Ectodermal cell (in vitro differentiated cells): ENCODE measurements at regions not wholly inside any gene's neighbourhood (a gene's known extent, or its start where the extent isn't known, plus 50 kb on each side); places are given as distances from the start of the nearest gene placed in this dataset.

Experiments used
- H3K27ac ChIP-seq: 2 replicates; pipeline ENCODE4 v1.7.0; 2013; ENCODE audit warnings: mild to moderate bottlenecking, low read depth, low read length; ENCODE audit not compliant: insufficient read depth, poor library complexity, severe bottlenecking
- H3K27me3 ChIP-seq: 2 replicates; pipeline ENCODE4 v1.7.0; 2013; ENCODE audit warnings: mild to moderate bottlenecking, low read length; ENCODE audit not compliant: insufficient read depth, control insufficient read depth, poor library complexity, severe bottlenecking
- H3K36me3 ChIP-seq: one replicate; pipeline ENCODE4 v1.7.0; 2013; ENCODE audit warnings: low read length; ENCODE audit not compliant: control insufficient read depth, insufficient read depth
- H3K4me1 ChIP-seq: one replicate; pipeline ENCODE4 v1.7.0; 2013; ENCODE audit warnings: low read length; ENCODE audit not compliant: control insufficient read depth, insufficient read depth
- H3K4me3 ChIP-seq: 2 replicates; pipeline ENCODE4 v1.7.0; 2013; ENCODE audit warnings: low read depth, low read length, control low read depth; ENCODE audit not compliant: insufficient read depth
- H3K9me3 ChIP-seq: 2 replicates; pipeline ENCODE4 v1.7.0; 2013; ENCODE audit warnings: mild to moderate bottlenecking, low read length, moderate library complexity; ENCODE audit not compliant: control insufficient read depth
- WGBS, 2 experiments: methylation state at CpG; one replicate each; pipeline ENCODE4 v1.1.7; 2013; ENCODE audit warnings: missing lambda C conversion rate in 2 of 2; 5-methylcytosine and 5-hydroxymethylcytosine counted together

DNA sequence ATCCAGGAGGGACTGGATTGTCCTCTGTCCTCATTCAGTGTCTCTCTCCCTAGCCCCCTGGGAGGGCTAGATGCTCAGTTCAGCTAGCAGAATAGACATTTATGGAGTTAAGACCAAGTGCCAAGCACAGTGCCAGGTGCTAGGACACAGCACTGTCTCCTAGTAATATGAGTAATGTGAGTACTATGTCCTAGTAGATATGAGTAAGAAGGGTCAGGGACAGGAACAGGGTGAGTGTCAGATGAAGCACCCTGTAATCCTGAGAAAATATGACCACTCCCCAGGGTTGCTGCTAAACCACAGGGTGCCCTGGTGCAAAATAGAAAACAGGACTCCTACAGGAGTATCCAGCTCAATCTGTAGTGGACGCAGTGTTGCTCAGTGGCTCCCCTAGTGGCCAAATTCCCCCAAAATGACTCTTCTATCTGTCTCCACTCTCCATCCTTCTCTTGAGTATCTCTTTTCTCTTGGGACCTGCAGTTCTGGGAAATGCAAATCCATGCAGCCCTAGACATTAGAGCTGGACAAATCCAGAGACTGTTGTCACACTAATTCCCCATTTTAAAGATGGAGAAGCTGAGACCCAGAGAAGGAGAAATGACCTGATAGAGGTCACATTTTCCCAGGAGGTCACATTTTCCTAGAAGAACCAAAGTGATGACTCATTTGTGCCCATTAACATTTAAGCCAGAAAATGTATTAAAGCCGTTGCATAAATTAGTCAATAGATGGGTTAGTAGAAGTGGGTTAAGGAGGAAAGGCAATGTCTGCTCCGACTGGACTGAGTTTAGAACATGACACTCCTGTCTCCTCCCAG lies 214.3 kb downstream of the NXPE2 start:
- Histone ChIP-seq H3K27ac (no peak overlapping the region), H3K27me3 (no peaks in the 10 kb centered on the region), H3K9me3 (no peaks in the 10 kb centered on the region), H3K4me3 (no peak overlapping the region), H3K4me1 (peaks cover 4% of the 10 kb centered on the region), H3K36me3 (no peaks in the 10 kb centered on the region)
- 94 to 96% methylated on average over 3 of the region's 3 CpGs for WGBS, 2 experiments

GRCh38 chr11:114893329-114893728 lies 215.0 kb downstream of the NXPE2 start:
- Histone ChIP-seq H3K36me3 (no peaks in the 10 kb centered on the region), H3K9me3 (no peaks in the 10 kb centered on the region), H3K27me3 (no peaks in the 10 kb centered on the region), H3K4me1 (no peaks in the 10 kb centered on the region), H3K27ac (no peak overlapping the region), H3K4me3 (no peak overlapping the region)
- 95 to 97% methylated on average over 5 of the region's 5 CpGs for WGBS, 2 experiments

- 89 to 90% methylated on average over 4 of the region's 4 CpGs for WGBS, 2 experiments
- Histone ChIP-seq H3K27ac (no peak overlapping the region), H3K27me3 (no peaks in the 10 kb centered on the region), H3K4me1 (no peaks in the 10 kb centered on the region), H3K9me3 (no peaks in the 10 kb centered on the region), H3K4me3 (no peak overlapping the region), H3K36me3 (no peaks in the 10 kb centered on the region)
Observed at GRCh38 chr11:114896594-114896993, 218.3 kb downstream of the NXPE2 start.

DNA sequence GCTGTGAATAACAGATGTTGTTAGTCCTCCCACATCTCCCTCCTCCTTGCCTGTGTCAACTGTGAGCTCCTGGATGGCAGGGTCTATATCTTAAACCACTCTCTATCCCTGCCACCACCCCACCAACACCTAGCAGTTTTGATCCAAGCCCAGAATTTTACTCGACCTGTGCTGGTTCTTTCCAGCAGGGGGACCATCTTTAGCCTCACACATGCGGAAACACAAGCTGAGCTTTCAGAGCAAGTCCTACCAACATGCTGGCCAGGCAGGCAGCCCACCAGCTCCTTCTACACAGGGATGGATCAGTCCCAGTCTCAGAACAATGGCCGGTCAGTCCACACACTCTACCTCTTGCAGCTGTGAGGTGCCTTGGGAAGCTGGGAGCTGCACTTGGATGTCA lies 231.5 kb downstream of the NXPE2 start:
- no peak overlapping the region for H3K27ac ChIP-seq
- no peaks in the 10 kb centered on the region for H3K36me3 ChIP-seq
- WGBS, 2 experiments = 74 to 78% methylated on average over 3 of the region's 3 CpGs
- no peaks in the 10 kb centered on the region for H3K4me1 ChIP-seq
- no peaks in the 10 kb centered on the region for H3K27me3 ChIP-seq
- H3K9me3 ChIP-seq = no peaks in the 10 kb centered on the region
- no peak overlapping the region for H3K4me3 ChIP-seq

DNA sequence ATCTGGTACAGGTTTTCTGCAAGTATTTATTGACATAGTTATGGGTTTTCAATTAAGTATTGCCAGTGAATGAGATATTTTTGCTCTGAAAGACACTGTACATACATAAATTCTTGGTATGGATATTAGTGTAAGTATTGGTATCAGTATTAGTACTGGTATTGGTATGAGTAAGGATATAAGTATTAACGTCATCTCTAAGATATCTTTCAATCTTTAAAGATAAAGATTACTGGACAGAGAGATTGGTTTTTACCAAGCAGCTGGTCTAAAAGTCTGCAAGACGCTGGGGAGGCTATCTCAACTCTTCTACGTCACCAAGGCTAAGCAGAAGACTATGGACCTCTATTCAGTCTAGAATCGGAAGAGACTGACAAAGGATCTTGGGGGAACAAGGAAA lies 234.5 kb downstream of the NXPE2 start:
- H3K9me3 ChIP-seq = no peaks in the 10 kb centered on the region
- 93 to 95% methylated on average over 3 to 4 of the region's 4 CpGs for WGBS, 2 experiments

GRCh38 chr11:114914231-114915005 lies 236.1 kb downstream of the NXPE2 start:
- WGBS, 2 experiments = 96 to 97% methylated on average over 1 of the region's 1 CpG

More for the DNA sequence above, 234.5 kb downstream of the NXPE2 start:
- H3K27me3 ChIP-seq = no peaks in the 10 kb centered on the region
- H3K36me3 ChIP-seq = no peaks in the 10 kb centered on the region
- no peaks in the 10 kb centered on the region for H3K4me1 ChIP-seq
- H3K4me3 ChIP-seq = no peak overlapping the region
- no peak overlapping the region for H3K27ac ChIP-seq

GRCh38 chr11:114915871-114916805 lies 237.8 kb downstream of the NXPE2 start:
- Histone ChIP-seq H3K4me3 (no peak overlapping the region), H3K27ac (no peak overlapping the region), H3K36me3 (no peaks in the 10 kb centered on the region), H3K4me1 (no peaks in the 10 kb centered on the region), H3K9me3 (no peaks in the 10 kb centered on the region), H3K27me3 (no peaks in the 10 kb centered on the region)
- WGBS, 2 experiments = 94 to 96% methylated on average over 10 to 12 of the region's 13 CpGs

More at GRCh38 chr11:114914231-114915005, 236.1 kb downstream of the NXPE2 start:
- Histone ChIP-seq H3K27ac (no peak overlapping the region), H3K27me3 (no peaks in the 10 kb centered on the region), H3K36me3 (no peaks in the 10 kb centered on the region), H3K9me3 (no peaks in the 10 kb centered on the region), H3K4me1 (no peaks in the 10 kb centered on the region), H3K4me3 (no peak overlapping the region)

DNA sequence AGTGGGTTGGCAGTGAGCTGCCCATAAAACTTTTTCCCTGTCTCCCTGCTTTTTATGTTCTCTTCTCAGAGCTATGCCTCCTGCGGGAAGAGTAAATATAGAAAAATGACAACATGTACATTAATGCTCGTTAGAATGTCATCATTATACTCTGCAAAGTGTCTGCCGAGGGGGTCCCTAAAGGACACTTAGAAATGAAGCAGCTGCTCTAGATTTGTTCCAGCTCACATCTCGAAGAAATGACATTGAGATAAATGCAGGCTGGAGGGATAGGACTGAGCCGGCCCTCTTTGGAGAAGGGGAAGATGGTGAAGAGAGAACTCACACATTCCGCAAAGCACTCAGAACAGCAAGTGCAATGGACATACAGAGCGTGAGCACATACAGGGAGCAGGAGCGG lies 240.0 kb downstream of the NXPE2 start:
- 91 to 97% methylated on average over 7 to 8 of the region's 8 CpGs for WGBS, 2 experiments
- Histone ChIP-seq H3K9me3 (no peaks in the 10 kb centered on the region), H3K27me3 (no peaks in the 10 kb centered on the region), H3K36me3 (no peaks in the 10 kb centered on the region), H3K4me3 (no peak overlapping the region), H3K4me1 (no peaks in the 10 kb centered on the region), H3K27ac (no peak overlapping the region)

DNA sequence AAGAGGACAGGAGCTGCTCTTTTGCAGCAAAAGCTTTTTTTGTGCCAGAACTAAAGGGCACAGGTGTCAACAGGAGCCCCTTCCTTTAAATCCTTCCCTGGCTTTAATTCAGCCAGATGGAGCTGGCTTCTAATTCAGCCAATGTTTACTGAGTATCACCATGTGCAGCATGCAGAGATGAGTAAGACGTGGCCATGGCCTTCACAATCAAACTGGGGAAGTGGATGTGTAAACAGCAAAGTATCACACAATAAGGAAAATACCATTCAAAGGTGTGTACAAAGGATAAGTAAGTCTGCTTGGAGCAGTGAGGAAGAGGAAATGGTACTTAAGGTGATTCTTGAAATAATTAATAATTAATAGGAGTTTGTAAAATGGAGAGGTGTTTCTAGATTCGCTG lies 243.4 kb downstream of the NXPE2 start:
- Histone ChIP-seq H3K27ac (no peak overlapping the region), H3K4me1 (no peaks in the 10 kb centered on the region), H3K27me3 (no peaks in the 10 kb centered on the region), H3K9me3 (no peaks in the 10 kb centered on the region), H3K4me3 (no peak overlapping the region), H3K36me3 (no peaks in the 10 kb centered on the region)
- 86 to 92% methylated on average over 2 of the region's 2 CpGs for WGBS, 2 experiments
